GM10266 (cell line): ENCODE measurements at regions not wholly inside any gene's neighbourhood (a gene's known extent, or its start where the extent isn't known, plus 50 kb on each side); places are given as distances from the start of the nearest gene placed in this dataset.

Experiments used
- DNase-seq: peaks from one replicate; pipeline ENCODE4 v3.0.0; 2012; ENCODE audit errors: extremely low spot score
- CTCF ChIP-seq: IDR thresholded peaks from 2 replicates; pipeline ENCODE4 v1.5.1; 2012; ENCODE audit warnings: mild to moderate bottlenecking, low read depth; ENCODE audit not compliant: control insufficient read depth, insufficient read depth; ENCODE audit errors: missing control alignments

DNA sequence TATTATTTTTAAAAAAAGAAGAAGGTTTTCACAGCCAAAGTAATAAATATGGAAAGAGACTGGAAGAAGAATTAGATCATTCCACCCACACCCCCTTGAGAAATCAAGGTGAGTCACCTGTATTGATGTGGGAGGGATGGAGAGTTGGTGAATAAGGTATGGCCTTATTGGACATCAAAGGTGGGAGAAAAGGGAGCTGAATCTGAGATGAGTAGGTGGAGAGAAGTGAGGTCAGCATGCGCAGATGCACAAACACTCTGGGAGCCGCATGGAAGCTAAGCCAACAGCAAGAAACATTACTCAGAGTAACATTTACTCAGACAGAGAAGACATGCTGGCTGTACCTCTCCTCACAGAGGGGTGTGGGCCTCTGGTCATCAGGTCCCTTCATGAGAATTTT is 113.1 kb upstream of the FOXG1 start:
- TF ChIP-seq CTCF, result no peak
- DNase-seq, result no peak

DNA sequence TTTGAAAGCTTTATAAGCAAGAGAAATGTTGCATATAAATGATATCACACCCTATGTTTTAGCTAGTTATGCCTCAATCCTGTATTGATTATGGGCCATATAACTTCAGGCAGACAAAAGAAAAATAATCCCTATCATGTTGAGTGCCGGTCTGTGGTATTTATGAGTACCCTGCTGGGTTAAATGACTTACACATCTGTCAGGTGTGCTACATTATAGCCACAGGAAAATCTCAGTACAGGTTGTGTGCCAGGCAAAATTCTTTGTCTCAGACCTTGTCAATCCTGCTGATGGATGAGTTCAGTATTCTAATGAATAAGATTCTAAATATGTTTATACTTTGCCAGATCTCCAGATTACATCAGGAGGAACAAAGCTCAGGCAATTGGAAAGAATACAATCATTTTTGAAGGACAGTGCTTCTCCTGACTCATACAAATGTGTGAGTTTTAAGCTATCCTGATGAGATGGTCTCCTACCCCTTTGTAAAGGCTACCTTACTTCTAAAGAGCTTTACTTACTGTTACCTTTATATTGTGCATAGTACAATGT is 109.8 kb upstream of the FOXG1 start:
- DNase-seq, result no peak

GRCh38 chr14:28661171-28661772 is 105.3 kb upstream of the FOXG1 start:
- no peak for TF ChIP-seq CTCF
- DNase-seq, result no peak

More for the DNA sequence above, 109.8 kb upstream of the FOXG1 start:
- no peak for TF ChIP-seq CTCF

- no peak for DNase-seq
Measured at GRCh38 chr14:28666961-28667360, 99.6 kb upstream of the FOXG1 start.

GRCh38 chr14:28671425-28671824 is 95.2 kb upstream of the FOXG1 start:
- no peak for TF ChIP-seq CTCF
- DNase-seq, result no peak

More at GRCh38 chr14:28666961-28667360, 99.6 kb upstream of the FOXG1 start:
- no peak for TF ChIP-seq CTCF

- no peak for DNase-seq
- no peak for TF ChIP-seq CTCF
Measured at GRCh38 chr14:28673056-28673455, 93.5 kb upstream of the FOXG1 start.

DNA sequence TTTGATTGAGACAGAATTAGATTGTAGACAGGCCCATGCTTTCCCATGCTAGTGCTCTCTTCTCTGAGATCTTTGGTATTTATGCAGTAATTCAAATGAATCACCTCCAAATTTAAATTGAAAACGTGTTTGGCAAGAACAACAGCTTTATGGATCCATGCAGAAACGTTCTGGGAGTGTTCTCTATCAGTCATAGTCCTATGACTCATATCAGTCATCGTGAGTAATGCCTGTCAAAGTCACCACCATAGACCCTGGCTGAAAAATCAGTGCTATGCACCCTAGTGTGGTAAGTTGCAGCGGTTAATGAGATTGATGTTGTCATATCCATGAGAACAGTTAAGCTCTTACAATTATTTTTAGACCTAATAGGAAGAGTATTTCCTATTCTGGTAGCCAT is 90.1 kb upstream of the FOXG1 start:
- DNase-seq, result no peak
- no peak for TF ChIP-seq CTCF
